SK-N-SH (cell line): ENCODE measurements at regions not wholly inside any gene's neighbourhood (a gene's known extent, or its start where the extent isn't known, plus 50 kb on each side); places are given as distances from the start of the nearest gene placed in this dataset.
"Not testable (repeated sequence)": the region's sequence is repeated elsewhere in the genome, so short reads cannot be mapped to it uniquely, and the experiment has no call there.

Experiments used
- CTCF ChIP-seq: fragments of 200-600 bp; sonication (generic); IDR thresholded peaks from 2 replicates; pipeline ENCODE4 v1.6.1; 2017; ENCODE audit warnings: antibody characterized with exemption, mild to moderate bottlenecking, moderate library complexity
- GATA2 ChIP-seq: sonication (generic); formaldehyde crosslinking; IDR thresholded peaks from 2 replicates; pipeline ENCODE4 v1.5.0; 2020; ENCODE audit warnings: mild to moderate bottlenecking, missing genetic modification reagents
- POLR2AphosphoS5 ChIP-seq: IDR thresholded peaks from 2 replicates; pipeline ENCODE4 v1.6.1; 2012; ENCODE audit warnings: low read depth, low read length
- RAD21 ChIP-seq: IDR thresholded peaks from 2 replicates; pipeline ENCODE4 v1.6.1; 2012; ENCODE audit warnings: mild to moderate bottlenecking, low read length
- REST ChIP-seq: IDR thresholded peaks from 2 replicates; pipeline ENCODE4 v1.6.1; 2012; ENCODE audit warnings: mild to moderate bottlenecking, low read depth, low read length, moderate library complexity
- YY1 ChIP-seq: IDR thresholded peaks from 2 replicates; pipeline ENCODE4 v1.4.0; 2012; ENCODE audit warnings: low read depth, mild to moderate bottlenecking
- ZBTB33 ChIP-seq: IDR thresholded peaks from 2 replicates; pipeline ENCODE4 v1.4.0; 2012; ENCODE audit warnings: low read depth, borderline replicate concordance

GRCh38 chrX:35305037-35305436, 362.4 kb downstream of the FAM47B start:
- TF ChIP-seq REST; ZBTB33; YY1; POLR2AphosphoS5; CTCF; GATA2 (CRISPR knock-in tag); RAD21: not testable (repeated sequence)
